ENCODE measurements at regions not wholly inside any gene's neighbourhood (a gene's known extent, or its start where the extent isn't known, plus 50 kb on each side); places are given as distances from the start of the nearest gene placed in this dataset.

DNA sequence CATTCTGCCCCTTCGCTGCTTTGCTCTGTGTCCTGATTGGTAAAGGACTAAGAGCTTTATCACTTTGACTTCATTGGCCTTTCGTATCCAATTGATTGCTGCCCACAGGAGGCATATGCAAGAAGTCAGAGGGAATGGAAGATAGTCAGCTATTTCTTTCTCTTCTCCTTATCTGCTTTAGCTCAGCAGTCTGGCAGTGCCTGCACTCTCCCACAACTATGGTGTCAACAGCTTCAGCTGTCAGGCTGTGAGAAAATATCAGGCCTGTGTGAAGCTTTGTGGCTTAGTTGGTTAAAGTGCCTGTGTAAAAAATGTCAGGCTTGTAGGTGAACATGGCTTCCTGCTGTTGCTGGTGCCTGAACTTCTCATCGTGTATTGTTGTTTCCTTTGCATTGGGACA is 243.0 kb downstream of the PCDH17 start:
- TF ChIP-seq, protein P1, sequence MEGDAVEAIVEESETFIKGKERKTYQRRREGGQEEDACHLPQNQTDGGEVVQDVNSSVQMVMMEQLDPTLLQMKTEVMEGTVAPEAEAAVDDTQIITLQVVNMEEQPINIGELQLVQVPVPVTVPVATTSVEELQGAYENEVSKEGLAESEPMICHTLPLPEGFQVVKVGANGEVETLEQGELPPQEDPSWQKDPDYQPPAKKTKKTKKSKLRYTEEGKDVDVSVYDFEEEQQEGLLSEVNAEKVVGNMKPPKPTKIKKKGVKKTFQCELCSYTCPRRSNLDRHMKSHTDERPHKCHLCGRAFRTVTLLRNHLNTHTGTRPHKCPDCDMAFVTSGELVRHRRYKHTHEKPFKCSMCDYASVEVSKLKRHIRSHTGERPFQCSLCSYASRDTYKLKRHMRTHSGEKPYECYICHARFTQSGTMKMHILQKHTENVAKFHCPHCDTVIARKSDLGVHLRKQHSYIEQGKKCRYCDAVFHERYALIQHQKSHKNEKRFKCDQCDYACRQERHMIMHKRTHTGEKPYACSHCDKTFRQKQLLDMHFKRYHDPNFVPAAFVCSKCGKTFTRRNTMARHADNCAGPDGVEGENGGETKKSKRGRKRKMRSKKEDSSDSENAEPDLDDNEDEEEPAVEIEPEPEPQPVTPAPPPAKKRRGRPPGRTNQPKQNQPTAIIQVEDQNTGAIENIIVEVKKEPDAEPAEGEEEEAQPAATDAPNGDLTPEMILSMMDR (IDR thresholded peaks at IDR 0.05) = no peak
- TF ChIP-seq POLR2A (IDR thresholded peaks at IDR 0.05) = no peak

Measured in tibial nerve (tissue), 3 donors.